ENCODE measurements at regions not wholly inside any gene's neighbourhood (a gene's known extent, or its start where the extent isn't known, plus 50 kb on each side); places are given as distances from the start of the nearest gene placed in this dataset.

DNA sequence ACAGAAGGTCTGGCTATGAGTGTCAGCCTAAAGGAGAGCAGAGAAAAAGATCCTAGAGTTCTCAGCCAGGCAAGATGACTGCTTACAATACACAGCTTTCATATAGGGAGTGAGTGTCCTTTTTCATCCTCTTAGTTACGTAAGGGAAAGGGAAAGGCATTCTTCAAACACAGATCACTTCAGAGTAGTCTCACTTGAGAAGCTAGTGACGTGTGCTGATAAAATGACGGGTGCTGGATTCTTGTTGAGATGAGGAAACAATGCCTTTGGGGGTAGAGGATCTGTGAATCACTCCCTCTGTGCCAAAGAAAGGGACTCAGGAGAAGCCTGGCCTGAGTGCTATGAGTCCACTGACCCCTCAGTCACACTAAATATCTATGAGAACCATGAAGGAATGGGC lies 117.3 kb downstream of the QRSL1 start:
- no peaks in the 10 kb centered on the region for H3K4me1 ChIP-seq (ENCODE audit: control insufficient read depth, insufficient read depth, low read length)
- H3K9ac ChIP-seq (ENCODE audit: control insufficient read depth, insufficient read depth, low read length) = no peak overlapping the region
- BruUV-seq (replicated peaks) = no TSS peak
- ChIA-PET SMC1A (ENCODE audit: uncharacterized antibody, unreplicated experiment) (interaction anchor here (2.8 kb wide), 1 partner anchor 9 kb away, joined by 8 read pairs; no protein-coding TSS in a partner anchor), POLR2A (no interaction called here), CTCF (interaction anchor here (1.5 to 1.8 kb wide), 2 partner anchors 233 to 250 kb away, joined by 4 to 8 read pairs; no protein-coding TSS in a partner anchor), RAD21 (ENCODE audit: unreplicated experiment) (no interaction called here)
- H3K27me3 ChIP-seq (replicated peaks in 1 of 2; ENCODE audit: control insufficient read depth in 2 of 2, insufficient read depth in 2 of 2, low read length in 1 of 2) = no peaks in the 10 kb centered on the region
- no peak overlapping the region for H3K4me2 ChIP-seq (ENCODE audit: control insufficient read depth, insufficient read depth)
- no peak for FAIRE-seq
- H3K36me3 ChIP-seq (ENCODE audit: control insufficient read depth in 2 of 2, insufficient read depth in 2 of 2, low read length in 1 of 2) = no peaks in the 10 kb centered on the region
- H2AFZ ChIP-seq (ENCODE audit: control insufficient read depth, low read depth, low read length) = no peak overlapping the region
- intact Hi-C loops (cut with micrococcal nuclease; ENCODE audit: unreplicated experiment) (no loop called here), in situ Hi-C loops (cut with MboI) (no loop called here)
- H3K79me2 ChIP-seq (ENCODE audit: control insufficient read depth, insufficient read depth, low read length) = no peaks in the 10 kb centered on the region
- H4K20me1 ChIP-seq (ENCODE audit: control insufficient read depth, insufficient read depth) = no peaks in the 10 kb centered on the region
- H3K27ac ChIP-seq (ENCODE audit: control insufficient read depth, insufficient read depth) = no peak overlapping the region
- no peaks in the 10 kb centered on the region for H3K9me3 ChIP-seq (replicated peaks; ENCODE audit: control insufficient read depth, insufficient read depth, low read length)
- WGBS (ENCODE audit: insufficient coverage, insufficient replicate concordance, low lambda C conversion rate, missing lambda C conversion rate) = 30% methylated on average over 3 of the region's 3 CpGs
- no peak for TF ChIP-seq SMC3 (IDR thresholded peaks at IDR 0.05; ENCODE audit: borderline replicate concordance, low read length)
- no peak for TF ChIP-seq BACH1 (IDR thresholded peaks at IDR 0.05; ENCODE audit: borderline replicate concordance)
- TF ChIP-seq SIX5 (IDR thresholded peaks at IDR 0.05; ENCODE audit: low read depth, low read length, severe bottlenecking) = no peak
- TF ChIP-seq MYB (IDR thresholded peaks at IDR 0.05; ENCODE audit: borderline replicate concordance, low read depth, low read length) = no peak
- no peak for TF ChIP-seq CUX1 (IDR thresholded peaks at IDR 0.05; ENCODE audit: insufficient replicate concordance, low read depth, low read length)
- TF ChIP-seq, protein P1, sequence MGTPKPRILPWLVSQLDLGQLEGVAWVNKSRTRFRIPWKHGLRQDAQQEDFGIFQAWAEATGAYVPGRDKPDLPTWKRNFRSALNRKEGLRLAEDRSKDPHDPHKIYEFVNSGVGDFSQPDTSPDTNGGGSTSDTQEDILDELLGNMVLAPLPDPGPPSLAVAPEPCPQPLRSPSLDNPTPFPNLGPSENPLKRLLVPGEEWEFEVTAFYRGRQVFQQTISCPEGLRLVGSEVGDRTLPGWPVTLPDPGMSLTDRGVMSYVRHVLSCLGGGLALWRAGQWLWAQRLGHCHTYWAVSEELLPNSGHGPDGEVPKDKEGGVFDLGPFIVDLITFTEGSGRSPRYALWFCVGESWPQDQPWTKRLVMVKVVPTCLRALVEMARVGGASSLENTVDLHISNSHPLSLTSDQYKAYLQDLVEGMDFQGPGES (IDR thresholded peaks at IDR 0.05) = no peak
- TF ChIP-seq POLR2AphosphoS5 (IDR thresholded peaks at IDR 0.05; ENCODE audit: low read length) = no peak
- no peak for ATAC-seq
- H3K4me3 ChIP-seq = no peak overlapping the region
- DNase-seq (ENCODE audit: low read depth, low spot score) = no peak
